ENCODE measurements at regions not wholly inside any gene's neighbourhood (a gene's known extent, or its start where the extent isn't known, plus 50 kb on each side); places are given as distances from the start of the nearest gene placed in this dataset.

- TF ChIP-seq IRF2 (CRISPR knock-in tag; IDR thresholded peaks at IDR 0.05; ENCODE audit: borderline replicate concordance, low read depth) (no peak), ZBTB43 (CRISPR knock-in tag; IDR thresholded peaks at IDR 0.05) (no peak), CTCF (IDR thresholded peaks at IDR 0.05) (no peak), FOXP4 (CRISPR knock-in tag; IDR thresholded peaks at IDR 0.05) (no peak), STAT6 (CRISPR knock-in tag; conservative IDR thresholded peaks at IDR 0.05; ENCODE audit: low read depth) (no peak), ETV6 (CRISPR knock-in tag; IDR thresholded peaks at IDR 0.05) (no peak), PREB (CRISPR knock-in tag; IDR thresholded peaks at IDR 0.05; ENCODE audit: borderline replicate concordance) (no peak), ELF4 (CRISPR knock-in tag; IDR thresholded peaks at IDR 0.05; ENCODE audit: low read depth) (no peak), E2F5 (CRISPR knock-in tag; IDR thresholded peaks at IDR 0.05) (no peak), ATF2 (CRISPR knock-in tag; IDR thresholded peaks at IDR 0.05; ENCODE audit: borderline replicate concordance, low read depth) (no peak), ATF1 (CRISPR knock-in tag; IDR thresholded peaks at IDR 0.05) (no peak), ZNF416 (CRISPR knock-in tag; IDR thresholded peaks at IDR 0.05) (no peak), JUN (CRISPR knock-in tag; IDR thresholded peaks at IDR 0.05) (no peak), ZNF121 (CRISPR knock-in tag; IDR thresholded peaks at IDR 0.05) (no peak)
Observed at GRCh38 chr5:12703254-12703653, 799.0 kb upstream of the CTNND2 start.

Measured in WTC11 (cell line).